ENCODE measurements at regions not wholly inside any gene's neighbourhood (a gene's known extent, or its start where the extent isn't known, plus 50 kb on each side); places are given as distances from the start of the nearest gene placed in this dataset.

GRCh38 chr5:33346534-33346933 is 94.2 kb upstream of the TARS1 start:
- no peak for TF ChIP-seq CTCF (conservative IDR thresholded peaks at IDR 0.05 in 1 of 2, IDR thresholded peaks at IDR 0.05 in 1 of 2; ENCODE audit: extremely low read depth in 1 of 2, insufficient read depth in 1 of 2, low read depth in 1 of 2, low read length in 2 of 2)
- TF ChIP-seq EZH2 (IDR thresholded peaks at IDR 0.05; ENCODE audit: borderline replicate concordance, low read length): no peak
